B cell (primary cell): ENCODE measurements at regions not wholly inside any gene's neighbourhood (a gene's known extent, or its start where the extent isn't known, plus 50 kb on each side); places are given as distances from the start of the nearest gene placed in this dataset.

Source experiments
- ATAC-seq: fragments of 200-7000 bp; cut with Tn5 transposase; one replicate; pipeline ENCODE4 v1.10.0; 2021; ENCODE audit warnings: low read depth, mild to moderate bottlenecking, moderate number of reproducible peaks, moderate library complexity
- CTCF ChIA-PET: fragments of 350-600 bp; sonication (Branson Sonifier 250); formaldehyde crosslinking; loops from one replicate; lab custom pipeline; 2021; ENCODE audit warnings: antibody characterized with exemption, inconsistent platforms; lab: Charles Lee
- POLR2A ChIA-PET: fragments of 350-600 bp; sonication (Branson Sonifier 250); formaldehyde crosslinking; loops from one replicate; lab custom pipeline; 2021; ENCODE audit warnings: antibody characterized with exemption; lab: Charles Lee
- DNase-seq: peaks from one replicate; pipeline ENCODE4 v3.0.0; 2013
- H2AFZ ChIP-seq: 2 replicates; pipeline ENCODE4 v1.6.1; 2012; ENCODE audit warnings: mild to moderate bottlenecking, low read depth, low read length; ENCODE audit not compliant: insufficient read depth, poor library complexity, severe bottlenecking
- H3K27ac ChIP-seq, 2 donors: 1 replicate in 1 of 2; 2 replicates in 1 of 2; pipeline ENCODE4 v1.5.1; 2012 to 2013; ENCODE audit warnings: low read length in 2 of 2, mild to moderate bottlenecking in 2 of 2, moderate library complexity in 1 of 2
- H3K27me3 ChIP-seq, 4 experiments: fragments of 200-600 bp in 1 of 4; sonication (generic) in 1 of 4; replicated peaks in 1 of 4; 1 replicate in 2 of 4; 2 replicates in 2 of 4; pipeline versions ENCODE4 v1.6.1 to v1.7.0; 2013 to 2016; ENCODE audit warnings: low read length in 3 of 4, mild to moderate bottlenecking in 2 of 4, mixed read lengths in 1 of 4, moderate library complexity in 1 of 4; ENCODE audit not compliant: insufficient read depth in 4 of 4, control insufficient read depth in 3 of 4; ENCODE audit errors: control extremely low read depth in 1 of 4
- H3K36me3 ChIP-seq, 2 experiments: replicated peaks in 1 of 2; 1 replicate in 1 of 2; 2 replicates in 1 of 2; pipeline versions ENCODE4 v1.6.1 to v1.7.1; 2013; ENCODE audit warnings: low read length in 1 of 2; ENCODE audit not compliant: insufficient read depth in 2 of 2, control insufficient read depth in 1 of 2; ENCODE audit errors: control extremely low read depth in 1 of 2, extremely low read depth in 1 of 2
- H3K4me1 ChIP-seq, 2 donors: fragments of 200-600 bp in 1 of 2; sonication (generic) in 1 of 2; 1 replicate in 1 of 2; 2 replicates in 1 of 2; pipeline versions ENCODE4 v1.5.1 to v1.6.1; 2013 to 2017; ENCODE audit warnings: low read length in 2 of 2; ENCODE audit not compliant: control insufficient read depth in 2 of 2, insufficient read depth in 2 of 2
- H3K4me2 ChIP-seq: replicated peaks from 2 replicates; pipeline ENCODE3; 2012; ENCODE audit warnings: mild to moderate bottlenecking, low read depth, low read length; ENCODE audit not compliant: poor library complexity, severe bottlenecking
- H3K4me3 ChIP-seq, 5 experiments: fragments of 200-600 bp in 1 of 5; sonication (generic) in 1 of 5; 1 replicate in 3 of 5; 2 replicates in 2 of 5; pipeline versions ENCODE4 v1.5.1 to v1.7.0; 2011 to 2016; ENCODE audit warnings: low read length in 4 of 5, mild to moderate bottlenecking in 4 of 5, low read depth in 2 of 5, control low read depth in 1 of 5, moderate library complexity in 1 of 5; ENCODE audit not compliant: insufficient read depth in 1 of 5; ENCODE audit errors: control extremely low read depth in 1 of 5, extremely low read depth in 1 of 5
- H3K79me2 ChIP-seq: fragments of 200-600 bp; sonication (generic); one replicate; pipeline ENCODE4 v1.6.0; 2016; ENCODE audit warnings: low read length; ENCODE audit not compliant: control insufficient read depth, insufficient read depth
- H3K9ac ChIP-seq: fragments of 200-600 bp; sonication (generic); 2 replicates; pipeline ENCODE4 v1.6.1; 2017; ENCODE audit warnings: mild to moderate bottlenecking, low read length, moderate library complexity
- H3K9me3 ChIP-seq, 3 donors: one replicate each; pipeline versions ENCODE4 v1.6.1 to v1.7.1; 2013; ENCODE audit warnings: low read length in 2 of 3; ENCODE audit not compliant: control insufficient read depth in 2 of 3, insufficient read depth in 1 of 3; ENCODE audit errors: control extremely low read depth in 1 of 3
- H4K20me1 ChIP-seq: 2 replicates; pipeline ENCODE4 v1.6.0; 2012; ENCODE audit warnings: mild to moderate bottlenecking, low read length; ENCODE audit not compliant: insufficient read depth, control insufficient read depth, poor library complexity, severe bottlenecking
- H3K27ac Mint-ChIP-seq: one replicate; pipeline ENCODE4 v1.8.0; 2021; ENCODE audit warnings: mixed read lengths
- H3K27me3 Mint-ChIP-seq: one replicate; pipeline ENCODE4 v1.8.0; 2021; ENCODE audit warnings: mixed read lengths
- H3K4me1 Mint-ChIP-seq: one replicate; pipeline ENCODE4 v1.8.0; 2021; ENCODE audit warnings: mixed read lengths
- H3K4me3 Mint-ChIP-seq: one replicate; pipeline ENCODE4 v1.8.0; 2021; ENCODE audit warnings: mixed read lengths
- H3K9me3 Mint-ChIP-seq: one replicate; pipeline ENCODE4 v1.8.0; 2022; ENCODE audit warnings: mixed read lengths; ENCODE audit not compliant: insufficient read depth
- EZH2 ChIP-seq: IDR thresholded peaks from 2 replicates; pipeline ENCODE4 v1.6.1; 2012; ENCODE audit warnings: borderline replicate concordance, low read depth, mild to moderate bottlenecking, moderate library complexity, low read length; ENCODE audit not compliant: insufficient read depth, poor library complexity, severe bottlenecking
- WGBS: methylation state at CpG from one replicate; pipeline ENCODE4 v1.1.5; 2013; ENCODE audit warnings: missing lambda C conversion rate; ENCODE audit not compliant: insufficient coverage; 5-methylcytosine and 5-hydroxymethylcytosine counted together
- intact Hi-C: fragments of 100-400 bp; cut with micrococcal nuclease; formaldehyde crosslinking; loops from one replicate; pipeline ENCODE4 v1.10.0; 2022
- TF ChIP-seq, protein P1 (sequence below): fragments of 200-600 bp; IDR thresholded peaks from one replicate; pipeline ENCODE4 v1.8.0; 2022; ENCODE audit warnings: antibody characterized with exemption, mild to moderate bottlenecking

DNA sequence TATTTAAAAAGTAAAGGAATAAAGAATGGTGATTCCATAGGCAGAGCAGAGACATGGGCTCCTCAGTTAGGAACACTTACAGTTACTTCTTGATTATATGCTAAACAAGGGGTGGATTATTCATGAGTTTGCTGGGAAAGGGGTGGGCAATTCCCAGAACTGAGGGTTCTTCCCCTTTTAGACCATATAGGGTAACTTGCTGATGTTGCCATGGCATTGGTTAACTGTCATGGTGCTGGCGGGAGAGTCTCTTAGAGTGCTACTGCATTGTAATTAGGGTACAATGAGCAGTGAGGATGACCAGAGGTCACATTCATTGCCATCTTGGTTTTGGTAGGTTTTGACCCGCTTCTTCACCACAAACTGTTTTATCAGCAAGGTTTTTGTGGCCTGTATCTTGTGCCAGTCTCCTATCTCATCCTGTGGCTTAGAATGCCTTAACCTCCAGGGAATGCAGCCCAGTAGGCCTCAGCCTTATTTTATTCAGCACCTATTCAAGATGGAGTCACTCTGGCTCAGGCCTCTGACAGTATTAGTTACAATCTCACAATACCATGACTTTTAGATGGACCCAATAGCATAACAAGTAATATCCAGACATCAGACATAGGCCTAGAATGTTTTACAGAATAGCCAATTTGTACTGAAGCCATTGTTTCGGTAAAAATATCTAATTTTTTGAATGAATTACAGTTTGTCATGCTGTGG is 106.8 kb downstream of the ZBTB18 start:
- no peaks in the 10 kb centered on the region for H4K20me1 ChIP-seq
- Mint-ChIP-seq H3K9me3 (peaks cover 3% of the 10 kb centered on the region), H3K4me1 (peaks cover 2% of the 10 kb centered on the region), H3K27me3 (peaks cover 13% of the 10 kb centered on the region), H3K4me3 (no peak overlapping the region), H3K27ac (no peak overlapping the region)
- H3K4me1 ChIP-seq, result no peaks in the 10 kb centered on the region
- H3K79me2 ChIP-seq, result no peaks in the 10 kb centered on the region
- no peaks in the 10 kb centered on the region for H3K27me3 ChIP-seq
- CTCF ChIA-PET, result no interaction called here
- intact Hi-C loops, result no loop called here
- ATAC-seq (no peak), DNase-seq (no peak)
- no CpG with 5 or more reads among the region's 3 CpGs for WGBS
- no peak overlapping the region for H3K4me3 ChIP-seq
- no peak overlapping the region for H3K27ac ChIP-seq
- no peaks in the 10 kb centered on the region for H3K9me3 ChIP-seq
- POLR2A ChIA-PET, result no interaction called here
- no peak overlapping the region for H2AFZ ChIP-seq
- no peaks in the 10 kb centered on the region for H3K36me3 ChIP-seq
- H3K4me2 ChIP-seq, result no peak overlapping the region
- TF ChIP-seq, protein P1, sequence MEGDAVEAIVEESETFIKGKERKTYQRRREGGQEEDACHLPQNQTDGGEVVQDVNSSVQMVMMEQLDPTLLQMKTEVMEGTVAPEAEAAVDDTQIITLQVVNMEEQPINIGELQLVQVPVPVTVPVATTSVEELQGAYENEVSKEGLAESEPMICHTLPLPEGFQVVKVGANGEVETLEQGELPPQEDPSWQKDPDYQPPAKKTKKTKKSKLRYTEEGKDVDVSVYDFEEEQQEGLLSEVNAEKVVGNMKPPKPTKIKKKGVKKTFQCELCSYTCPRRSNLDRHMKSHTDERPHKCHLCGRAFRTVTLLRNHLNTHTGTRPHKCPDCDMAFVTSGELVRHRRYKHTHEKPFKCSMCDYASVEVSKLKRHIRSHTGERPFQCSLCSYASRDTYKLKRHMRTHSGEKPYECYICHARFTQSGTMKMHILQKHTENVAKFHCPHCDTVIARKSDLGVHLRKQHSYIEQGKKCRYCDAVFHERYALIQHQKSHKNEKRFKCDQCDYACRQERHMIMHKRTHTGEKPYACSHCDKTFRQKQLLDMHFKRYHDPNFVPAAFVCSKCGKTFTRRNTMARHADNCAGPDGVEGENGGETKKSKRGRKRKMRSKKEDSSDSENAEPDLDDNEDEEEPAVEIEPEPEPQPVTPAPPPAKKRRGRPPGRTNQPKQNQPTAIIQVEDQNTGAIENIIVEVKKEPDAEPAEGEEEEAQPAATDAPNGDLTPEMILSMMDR, result no peak
- TF ChIP-seq EZH2, result no peak
- H3K9ac ChIP-seq, result no peak overlapping the region

DNA sequence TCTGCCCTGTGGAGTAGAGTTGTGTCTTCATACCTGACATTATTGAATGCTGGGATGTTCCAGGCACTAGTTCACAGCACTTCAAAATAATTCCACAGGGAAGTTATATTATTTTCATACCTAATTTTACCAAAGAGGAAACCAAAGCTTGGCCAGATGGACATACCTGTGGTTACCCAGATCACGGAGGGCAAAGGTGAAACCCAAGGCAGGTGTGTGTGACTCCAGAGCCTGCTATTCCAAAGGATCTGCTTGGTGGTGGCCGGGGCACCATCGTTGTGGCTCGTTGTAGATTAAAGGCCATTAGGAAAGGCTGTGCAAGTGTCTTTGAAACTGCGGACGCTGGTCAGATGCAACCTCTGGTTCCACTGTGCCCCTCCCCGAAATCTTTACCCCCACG is 108.6 kb downstream of the ZBTB18 start:
- WGBS, result 94% methylated on average over 8 of the region's 8 CpGs
- Histone ChIP-seq H3K79me2 (no peaks in the 10 kb centered on the region), H3K27ac (no peak overlapping the region), H2AFZ (no peak overlapping the region), H4K20me1 (no peaks in the 10 kb centered on the region), H3K4me3 (no peak overlapping the region), H3K4me1 (no peaks in the 10 kb centered on the region), H3K4me2 (no peak overlapping the region), H3K36me3 (no peaks in the 10 kb centered on the region), H3K9me3 (no peaks in the 10 kb centered on the region), H3K9ac (no peak overlapping the region), H3K27me3 (no peaks in the 10 kb centered on the region)
- ATAC-seq (no peak), DNase-seq (no peak)
- CTCF ChIA-PET, result no interaction called here
- Mint-ChIP-seq H3K27ac (no peak overlapping the region), H3K27me3 (peaks cover 11% of the 10 kb centered on the region), H3K9me3 (peaks cover 3% of the 10 kb centered on the region), H3K4me3 (no peak overlapping the region), H3K4me1 (peaks cover 2% of the 10 kb centered on the region)
- TF ChIP-seq, protein P1, result no peak
- no peak for TF ChIP-seq EZH2
- POLR2A ChIA-PET, result no interaction called here
- intact Hi-C loops, result no loop called here
